ENCODE measurements at regions not wholly inside any gene's neighbourhood (a gene's known extent, or its start where the extent isn't known, plus 50 kb on each side); places are given as distances from the start of the nearest gene placed in this dataset.

DNA sequence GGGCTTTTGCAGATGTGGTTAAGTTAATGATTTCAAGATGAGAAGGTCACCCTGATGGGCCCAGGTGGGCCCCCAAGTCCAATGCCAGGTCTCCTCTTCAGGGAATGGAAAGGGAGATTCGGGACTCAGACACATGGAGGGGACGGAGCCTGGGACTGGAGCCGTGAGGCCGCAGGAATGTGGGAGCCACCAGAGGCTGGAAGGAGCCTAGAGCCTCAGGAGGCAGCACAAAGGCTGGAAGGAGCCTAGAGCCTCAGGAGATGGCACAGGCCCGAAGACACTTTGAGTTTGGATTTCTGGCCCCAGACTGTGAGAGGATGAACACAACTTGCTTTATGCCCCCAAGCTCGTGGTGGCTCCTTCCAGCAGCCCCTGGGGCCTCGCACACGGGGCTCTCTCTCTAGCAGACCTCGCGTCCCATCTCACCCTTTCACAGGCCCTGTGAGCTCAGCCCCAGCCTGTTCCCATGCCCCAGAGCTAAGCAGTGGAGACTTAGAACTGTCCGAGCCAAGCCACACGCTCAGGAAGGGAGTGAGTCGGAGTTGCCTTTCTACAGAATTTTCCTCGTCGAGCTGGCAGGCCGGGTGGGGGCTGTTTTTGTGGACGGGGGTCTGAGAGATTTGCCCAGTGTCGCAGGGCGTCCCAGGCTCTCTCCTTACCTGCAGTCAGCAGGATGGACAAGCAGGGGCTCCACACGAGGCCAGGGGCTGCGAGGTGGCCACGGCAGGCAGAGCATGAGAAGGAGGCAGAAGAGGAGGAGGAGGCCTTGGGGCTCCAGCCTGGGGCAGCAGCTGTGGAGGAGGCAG is 937.6 kb downstream of the BRD1 start:
- intact Hi-C loops (cut with DNase I; ENCODE audit: low total_unique reads), result no loop called here
- WGBS, 5 donors, result 70 to 86% (median 76%) methylated on average over 21 to 22 of the region's 22 CpGs
- DNase-seq, result peak; percentile 49

DNA sequence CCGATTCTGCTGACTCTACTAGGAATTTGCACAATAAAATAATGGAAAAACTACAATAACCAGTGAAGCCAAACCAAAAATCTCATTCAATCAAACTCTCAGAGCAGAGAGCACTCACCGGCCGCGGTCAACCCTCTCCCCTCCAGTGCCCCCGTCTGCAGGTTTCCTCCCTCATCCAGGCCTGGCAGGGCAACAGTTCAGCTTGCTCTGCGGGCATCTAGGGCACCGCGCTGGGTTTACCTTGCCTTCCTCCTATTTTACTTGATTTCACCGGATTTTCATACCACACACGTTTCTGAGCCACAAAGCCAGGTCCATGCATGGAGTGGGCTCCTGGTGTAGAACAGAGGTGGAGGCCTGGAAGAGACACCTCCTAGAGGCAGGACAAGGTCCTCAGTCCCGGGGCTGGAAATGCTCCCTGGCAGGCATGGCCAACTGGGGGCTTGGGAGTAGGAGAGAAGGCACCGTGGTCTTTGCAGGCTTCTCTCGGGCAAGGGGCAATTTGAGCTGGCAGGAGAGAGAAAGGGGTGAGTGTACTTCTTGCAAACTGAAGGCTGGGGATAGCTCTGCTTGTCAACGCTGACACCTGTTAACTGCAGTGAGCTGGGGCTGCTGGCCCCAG is 938.4 kb downstream of the BRD1 start:
- TF ChIP-seq, protein P1, sequence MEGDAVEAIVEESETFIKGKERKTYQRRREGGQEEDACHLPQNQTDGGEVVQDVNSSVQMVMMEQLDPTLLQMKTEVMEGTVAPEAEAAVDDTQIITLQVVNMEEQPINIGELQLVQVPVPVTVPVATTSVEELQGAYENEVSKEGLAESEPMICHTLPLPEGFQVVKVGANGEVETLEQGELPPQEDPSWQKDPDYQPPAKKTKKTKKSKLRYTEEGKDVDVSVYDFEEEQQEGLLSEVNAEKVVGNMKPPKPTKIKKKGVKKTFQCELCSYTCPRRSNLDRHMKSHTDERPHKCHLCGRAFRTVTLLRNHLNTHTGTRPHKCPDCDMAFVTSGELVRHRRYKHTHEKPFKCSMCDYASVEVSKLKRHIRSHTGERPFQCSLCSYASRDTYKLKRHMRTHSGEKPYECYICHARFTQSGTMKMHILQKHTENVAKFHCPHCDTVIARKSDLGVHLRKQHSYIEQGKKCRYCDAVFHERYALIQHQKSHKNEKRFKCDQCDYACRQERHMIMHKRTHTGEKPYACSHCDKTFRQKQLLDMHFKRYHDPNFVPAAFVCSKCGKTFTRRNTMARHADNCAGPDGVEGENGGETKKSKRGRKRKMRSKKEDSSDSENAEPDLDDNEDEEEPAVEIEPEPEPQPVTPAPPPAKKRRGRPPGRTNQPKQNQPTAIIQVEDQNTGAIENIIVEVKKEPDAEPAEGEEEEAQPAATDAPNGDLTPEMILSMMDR (IDR thresholded peaks at IDR 0.05 in 8 of 11, conservative IDR thresholded peaks at IDR 0.05 in 3 of 11), result no peak
- TF ChIP-seq POLR2A (IDR thresholded peaks at IDR 0.05), result no peak
- TF ChIP-seq POLR2AphosphoS5 (IDR thresholded peaks at IDR 0.05), result no peak
- Histone ChIP-seq H3K36me3 (no peaks in the 10 kb centered on the region), H3K4me1 (no peaks in the 10 kb centered on the region), H3K27ac (no peak overlapping the region), H3K4me3 (no peak overlapping the region), H3K9me3 (peaks cover 0 to 10% (median 2%) of the 10 kb centered on the region in 8 donors), H3K27me3 (replicated peaks in 1 of 7) (peaks cover 0 to 52% (median 0%) of the 10 kb centered on the region in 7 donors)
- intact Hi-C loops (cut with DNase I; ENCODE audit: low total_unique reads), result no loop called here
- WGBS, 5 donors, result 85 to 90% (median 87%) methylated on average over 14 of the region's 14 CpGs
- peak; percentile 59 for DNase-seq

More for the DNA sequence above, 937.6 kb downstream of the BRD1 start:
- Histone ChIP-seq H3K27me3 (replicated peaks in 1 of 7) (peaks cover 0 to 52% (median 0%) of the 10 kb centered on the region in 7 donors), H3K36me3 (no peaks in the 10 kb centered on the region), H3K27ac (no peak overlapping the region), H3K9me3 (peaks cover 0 to 10% (median 2%) of the 10 kb centered on the region in 8 donors), H3K4me3 (no peak overlapping the region), H3K4me1 (no peaks in the 10 kb centered on the region)
- no peak for TF ChIP-seq POLR2AphosphoS5 (IDR thresholded peaks at IDR 0.05)
- TF ChIP-seq POLR2A (IDR thresholded peaks at IDR 0.05), result no peak
- TF ChIP-seq, protein P1 (IDR thresholded peaks at IDR 0.05 in 8 of 11, conservative IDR thresholded peaks at IDR 0.05 in 3 of 11), result no peak

DNA sequence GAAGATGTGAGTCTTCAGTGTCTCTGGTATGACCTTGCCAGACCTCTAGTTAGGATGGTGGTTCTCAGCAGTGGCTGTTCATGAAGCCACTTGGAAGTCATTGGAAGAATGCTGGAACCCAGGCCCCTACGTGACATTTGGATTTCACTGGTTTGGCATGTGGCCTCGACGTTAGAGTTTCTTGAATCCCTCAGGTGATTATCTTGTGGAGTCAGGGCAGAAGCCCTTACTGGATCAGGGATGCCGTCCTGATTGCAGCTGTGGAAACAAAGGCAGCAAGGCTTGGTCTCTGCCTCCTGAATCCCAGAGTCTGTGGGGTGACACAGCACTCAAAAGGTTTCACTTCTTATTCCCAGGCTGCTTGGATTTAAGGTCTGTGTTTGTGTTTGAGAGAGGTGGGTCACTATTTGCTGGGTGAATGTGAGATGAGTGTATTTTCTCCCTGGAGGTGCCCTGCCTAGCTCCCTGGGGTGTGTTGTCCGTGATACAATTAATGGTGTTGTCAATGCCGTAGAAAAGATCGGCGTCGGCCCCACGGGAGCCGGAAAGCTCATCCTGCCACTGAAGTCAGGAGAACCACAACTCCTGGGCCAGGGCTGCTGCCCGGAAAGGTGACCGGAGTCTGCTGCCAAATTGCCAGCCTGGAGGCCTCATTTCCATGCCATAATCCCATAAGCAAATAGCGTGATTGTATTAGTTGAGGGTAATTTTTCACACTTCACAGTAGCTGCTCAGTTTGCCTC is 939.0 kb downstream of the BRD1 start:
- Histone ChIP-seq H3K4me1 (no peaks in the 10 kb centered on the region), H3K4me3 (no peak overlapping the region), H3K36me3 (no peaks in the 10 kb centered on the region), H3K9me3 (peaks cover 0 to 10% (median 2%) of the 10 kb centered on the region in 8 donors), H3K27ac (no peak overlapping the region), H3K27me3 (replicated peaks in 1 of 7) (peaks cover 0 to 50% (median 0%) of the 10 kb centered on the region in 7 donors)
- WGBS, 5 donors, result 83 to 93% (median 89%) methylated on average over 14 of the region's 14 CpGs
- peak; percentile 16 for DNase-seq
- TF ChIP-seq, protein P1 (IDR thresholded peaks at IDR 0.05 in 8 of 11, conservative IDR thresholded peaks at IDR 0.05 in 3 of 11), result no peak
- TF ChIP-seq POLR2A (IDR thresholded peaks at IDR 0.05) (no peak), POLR2AphosphoS5 (IDR thresholded peaks at IDR 0.05) (no peak)
- intact Hi-C loops (cut with DNase I; ENCODE audit: low total_unique reads), result no loop called here

Measured in spleen (tissue), 11 donors.